ENCODE measurements at regions not wholly inside any gene's neighbourhood (a gene's known extent, or its start where the extent isn't known, plus 50 kb on each side); places are given as distances from the start of the nearest gene placed in this dataset.

GRCh38 chr18:78521744-78522143, 457.9 kb upstream of the SALL3 start:
- TF ChIP-seq, protein P1, sequence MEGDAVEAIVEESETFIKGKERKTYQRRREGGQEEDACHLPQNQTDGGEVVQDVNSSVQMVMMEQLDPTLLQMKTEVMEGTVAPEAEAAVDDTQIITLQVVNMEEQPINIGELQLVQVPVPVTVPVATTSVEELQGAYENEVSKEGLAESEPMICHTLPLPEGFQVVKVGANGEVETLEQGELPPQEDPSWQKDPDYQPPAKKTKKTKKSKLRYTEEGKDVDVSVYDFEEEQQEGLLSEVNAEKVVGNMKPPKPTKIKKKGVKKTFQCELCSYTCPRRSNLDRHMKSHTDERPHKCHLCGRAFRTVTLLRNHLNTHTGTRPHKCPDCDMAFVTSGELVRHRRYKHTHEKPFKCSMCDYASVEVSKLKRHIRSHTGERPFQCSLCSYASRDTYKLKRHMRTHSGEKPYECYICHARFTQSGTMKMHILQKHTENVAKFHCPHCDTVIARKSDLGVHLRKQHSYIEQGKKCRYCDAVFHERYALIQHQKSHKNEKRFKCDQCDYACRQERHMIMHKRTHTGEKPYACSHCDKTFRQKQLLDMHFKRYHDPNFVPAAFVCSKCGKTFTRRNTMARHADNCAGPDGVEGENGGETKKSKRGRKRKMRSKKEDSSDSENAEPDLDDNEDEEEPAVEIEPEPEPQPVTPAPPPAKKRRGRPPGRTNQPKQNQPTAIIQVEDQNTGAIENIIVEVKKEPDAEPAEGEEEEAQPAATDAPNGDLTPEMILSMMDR (optimal IDR thresholded peaks at IDR 0.05 in 1 of 3, IDR thresholded peaks at IDR 0.05 in 1 of 3, conservative IDR thresholded peaks at IDR 0.05 in 1 of 3; ENCODE audit: extremely low read depth in 1 of 3, insufficient read depth in 2 of 3, low read length in 3 of 3) = no peak
- TF ChIP-seq EZH2 (IDR thresholded peaks at IDR 0.05; ENCODE audit: low read length) = no peak

Measured in keratinocyte (primary cell).